ENCODE measurements at regions not wholly inside any gene's neighbourhood (a gene's known extent, or its start where the extent isn't known, plus 50 kb on each side); places are given as distances from the start of the nearest gene placed in this dataset.

GRCh38 chr7:115505136-115505535, 525.4 kb downstream of the TFEC start:
- H3K4me1 ChIP-seq: no peaks in the 10 kb centered on the region
- H3K4me3 ChIP-seq: no peak overlapping the region
- H3K27ac ChIP-seq: no peak overlapping the region
- no peaks in the 10 kb centered on the region for H3K9me3 ChIP-seq
- no peak for DNase-seq
- H3K27me3 ChIP-seq (ENCODE audit: low read depth): no peaks in the 10 kb centered on the region
- H3K36me3 ChIP-seq: no peaks in the 10 kb centered on the region
- no peak for ATAC-seq
- intact Hi-C loops (cut with DNase I): no loop called here
- no peak for TF ChIP-seq CTCF (IDR thresholded peaks at IDR 0.05)

- no peak for TF ChIP-seq CTCF (IDR thresholded peaks at IDR 0.05)
- Histone ChIP-seq H3K36me3 (no peaks in the 10 kb centered on the region), H3K4me3 (no peak overlapping the region), H3K4me1 (no peaks in the 10 kb centered on the region), H3K27me3 (ENCODE audit: low read depth) (no peaks in the 10 kb centered on the region), H3K9me3 (no peaks in the 10 kb centered on the region), H3K27ac (no peak overlapping the region)
- DNase-seq: no peak
- ATAC-seq: no peak
- intact Hi-C loops (cut with DNase I): no loop called here
Measured at GRCh38 chr7:115499956-115500355, 530.6 kb downstream of the TFEC start.

GRCh38 chr7:115496006-115496405, 534.6 kb downstream of the TFEC start:
- ATAC-seq (no peak), DNase-seq (no peak)
- no peak overlapping the region for H3K27ac ChIP-seq
- no peaks in the 10 kb centered on the region for H3K27me3 ChIP-seq (ENCODE audit: low read depth)
- no peak for TF ChIP-seq CTCF (IDR thresholded peaks at IDR 0.05)
- no peaks in the 10 kb centered on the region for H3K4me1 ChIP-seq
- H3K4me3 ChIP-seq: no peak overlapping the region
- no peaks in the 10 kb centered on the region for H3K36me3 ChIP-seq
- intact Hi-C loops (cut with DNase I): no loop called here
- H3K9me3 ChIP-seq: no peaks in the 10 kb centered on the region

- ATAC-seq: no peak
- Histone ChIP-seq H3K36me3 (no peaks in the 10 kb centered on the region), H3K27me3 (ENCODE audit: low read depth) (no peaks in the 10 kb centered on the region), H3K4me1 (no peaks in the 10 kb centered on the region), H3K4me3 (no peak overlapping the region), H3K9me3 (no peaks in the 10 kb centered on the region), H3K27ac (no peak overlapping the region)
- no peak for TF ChIP-seq CTCF (IDR thresholded peaks at IDR 0.05)
- intact Hi-C loops (cut with DNase I): no loop called here
- DNase-seq: no peak
Measured at GRCh38 chr7:115494529-115495147, 535.9 kb downstream of the TFEC start.

- Histone ChIP-seq H3K4me3 (no peak overlapping the region), H3K9me3 (no peaks in the 10 kb centered on the region), H3K27me3 (ENCODE audit: low read depth) (no peaks in the 10 kb centered on the region), H3K4me1 (no peaks in the 10 kb centered on the region), H3K36me3 (no peaks in the 10 kb centered on the region), H3K27ac (no peak overlapping the region)
- intact Hi-C loops (cut with DNase I): no loop called here
- ATAC-seq (no peak), DNase-seq (no peak)
- no peak for TF ChIP-seq CTCF (IDR thresholded peaks at IDR 0.05)
Measured at GRCh38 chr7:115493381-115493780, 537.2 kb downstream of the TFEC start.

Measured in lower lobe of right lung (tissue), 2 donors.